GM12892 (cell line): ENCODE measurements at regions not wholly inside any gene's neighbourhood (a gene's known extent, or its start where the extent isn't known, plus 50 kb on each side); places are given as distances from the start of the nearest gene placed in this dataset.

Source experiments
- DNase-seq: peaks from one replicate; pipeline ENCODE4 v3.0.0; 2011; ENCODE audit not compliant: insufficient read length
- FAIRE-seq: peaks from 2 replicates; lab custom pipeline; 2011; peaks lifted over from hg19 to GRCh38; lab: Jason Lieb, UNC
- POLR2A ChIP-seq: IDR thresholded peaks from 2 replicates; pipeline ENCODE4 v1.6.1; 2011; ENCODE audit warnings: low read depth, low read length, control low read depth
- POLR2AphosphoS5 ChIP-seq: IDR thresholded peaks from 2 replicates; pipeline ENCODE4 v1.6.1; 2011; ENCODE audit warnings: low read depth, low read length, control low read depth
- TAF1 ChIP-seq: IDR thresholded peaks from 2 replicates; pipeline ENCODE4 v1.6.1; 2011; ENCODE audit warnings: low read depth, mild to moderate bottlenecking, control low read depth, low read length, borderline replicate concordance

GRCh38 chr11:134750619-134751018 is 338.6 kb upstream of the B3GAT1 start:
- TF ChIP-seq TAF1 (no peak), POLR2AphosphoS5 (no peak), POLR2A (no peak)
- FAIRE-seq (no peak), DNase-seq (no peak)

GRCh38 chr11:134749040-134749839 is 337.2 kb upstream of the B3GAT1 start:
- no peak for TF ChIP-seq POLR2AphosphoS5
- no peak for TF ChIP-seq TAF1
- TF ChIP-seq POLR2A: no peak
- DNase-seq: no peak
- no peak for FAIRE-seq

- DNase-seq (no peak), FAIRE-seq (no peak)
- no peak for TF ChIP-seq POLR2AphosphoS5
- no peak for TF ChIP-seq POLR2A
- no peak for TF ChIP-seq TAF1
These were observed 334.6 kb upstream of the B3GAT1 start for GRCh38 chr11:134746609-134747008.

- FAIRE-seq (no peak), DNase-seq (no peak)
- TF ChIP-seq POLR2A: no peak
- no peak for TF ChIP-seq POLR2AphosphoS5
- no peak for TF ChIP-seq TAF1
These were observed 333.4 kb upstream of the B3GAT1 start for GRCh38 chr11:134745456-134745855.

- TF ChIP-seq POLR2A: no peak
- no peak for TF ChIP-seq POLR2AphosphoS5
- TF ChIP-seq TAF1: no peak
- DNase-seq (no peak), FAIRE-seq (no peak)
These were observed 331.8 kb upstream of the B3GAT1 start for GRCh38 chr11:134743820-134744195.

GRCh38 chr11:134742956-134743819 is 331.1 kb upstream of the B3GAT1 start:
- no peak for FAIRE-seq
- DNase-seq: no peak
- TF ChIP-seq TAF1: no peak
- no peak for TF ChIP-seq POLR2A
- TF ChIP-seq POLR2AphosphoS5: no peak

GRCh38 chr11:134742224-134742612 is 330.2 kb upstream of the B3GAT1 start:
- no peak for DNase-seq
- FAIRE-seq: no peak
- no peak for TF ChIP-seq POLR2A
- no peak for TF ChIP-seq POLR2AphosphoS5
- no peak for TF ChIP-seq TAF1

GRCh38 chr11:134741453-134742223 is 329.6 kb upstream of the B3GAT1 start:
- FAIRE-seq: no peak
- TF ChIP-seq TAF1 (no peak), POLR2AphosphoS5 (no peak), POLR2A (no peak)
- no peak for DNase-seq

- TF ChIP-seq POLR2AphosphoS5: no peak
- TF ChIP-seq POLR2A: no peak
- TF ChIP-seq TAF1: no peak
- FAIRE-seq (no peak), DNase-seq (no peak)
These were observed 328.7 kb upstream of the B3GAT1 start for GRCh38 chr11:134740590-134741261.

GRCh38 chr11:134739136-134739535 is 327.1 kb upstream of the B3GAT1 start:
- TF ChIP-seq TAF1 (no peak), POLR2AphosphoS5 (no peak), POLR2A (no peak)
- no peak for FAIRE-seq

More at GRCh38 chr11:134739136-134739535, 327.1 kb upstream of the B3GAT1 start:
- no peak for DNase-seq
